Loucy (cell line): ENCODE measurements at regions not wholly inside any gene's neighbourhood (a gene's known extent, or its start where the extent isn't known, plus 50 kb on each side); places are given as distances from the start of the nearest gene placed in this dataset.

Experiments used
- EZH2phosphoT487 ChIP-seq: fragments of 200-600 bp; IDR thresholded peaks from 2 replicates; pipeline ENCODE4 v1.6.1; 2018; ENCODE audit warnings: antibody characterized with exemption, mild to moderate bottlenecking, moderate library complexity, borderline replicate concordance
- TF ChIP-seq, protein P1 (sequence below): fragments of 200-600 bp; sonication (generic); conservative IDR thresholded peaks from 2 replicates; pipeline ENCODE4 v1.5.1; 2014; ENCODE audit warnings: mild to moderate bottlenecking, antibody characterized with exemption, low read length

DNA sequence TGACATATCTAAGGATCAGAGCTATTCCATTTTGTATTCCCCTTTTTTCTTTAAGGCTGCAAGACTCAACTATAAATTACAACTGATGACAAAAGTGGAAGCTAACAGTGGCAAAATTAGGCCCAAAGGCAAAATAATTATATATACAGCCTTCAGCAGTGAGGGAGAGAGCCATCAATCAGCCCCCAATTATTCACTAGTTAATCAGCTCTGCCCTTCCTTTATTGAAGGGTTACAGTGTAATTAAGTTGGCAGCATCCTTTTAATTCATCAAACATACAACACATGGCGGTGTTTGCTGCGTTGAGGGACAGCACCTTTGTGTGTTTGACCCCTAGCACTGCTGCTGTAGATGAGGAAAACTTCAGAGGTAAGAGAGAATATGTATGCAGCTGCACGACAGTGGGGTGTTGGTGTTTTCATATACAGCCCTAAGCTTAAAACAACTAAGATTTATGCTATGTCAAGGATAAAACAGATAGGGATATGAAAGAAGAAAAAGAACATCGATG, 973.9 kb upstream of the POU3F4 start:
- TF ChIP-seq, protein P1, sequence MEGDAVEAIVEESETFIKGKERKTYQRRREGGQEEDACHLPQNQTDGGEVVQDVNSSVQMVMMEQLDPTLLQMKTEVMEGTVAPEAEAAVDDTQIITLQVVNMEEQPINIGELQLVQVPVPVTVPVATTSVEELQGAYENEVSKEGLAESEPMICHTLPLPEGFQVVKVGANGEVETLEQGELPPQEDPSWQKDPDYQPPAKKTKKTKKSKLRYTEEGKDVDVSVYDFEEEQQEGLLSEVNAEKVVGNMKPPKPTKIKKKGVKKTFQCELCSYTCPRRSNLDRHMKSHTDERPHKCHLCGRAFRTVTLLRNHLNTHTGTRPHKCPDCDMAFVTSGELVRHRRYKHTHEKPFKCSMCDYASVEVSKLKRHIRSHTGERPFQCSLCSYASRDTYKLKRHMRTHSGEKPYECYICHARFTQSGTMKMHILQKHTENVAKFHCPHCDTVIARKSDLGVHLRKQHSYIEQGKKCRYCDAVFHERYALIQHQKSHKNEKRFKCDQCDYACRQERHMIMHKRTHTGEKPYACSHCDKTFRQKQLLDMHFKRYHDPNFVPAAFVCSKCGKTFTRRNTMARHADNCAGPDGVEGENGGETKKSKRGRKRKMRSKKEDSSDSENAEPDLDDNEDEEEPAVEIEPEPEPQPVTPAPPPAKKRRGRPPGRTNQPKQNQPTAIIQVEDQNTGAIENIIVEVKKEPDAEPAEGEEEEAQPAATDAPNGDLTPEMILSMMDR: no peak
- TF ChIP-seq EZH2phosphoT487: no peak
